ENCODE measurements at regions not wholly inside any gene's neighbourhood (a gene's known extent, or its start where the extent isn't known, plus 50 kb on each side); places are given as distances from the start of the nearest gene placed in this dataset.
A peak's percentile ranks its signal among the peaks of the same experiment; 100 is the strongest.

DNA sequence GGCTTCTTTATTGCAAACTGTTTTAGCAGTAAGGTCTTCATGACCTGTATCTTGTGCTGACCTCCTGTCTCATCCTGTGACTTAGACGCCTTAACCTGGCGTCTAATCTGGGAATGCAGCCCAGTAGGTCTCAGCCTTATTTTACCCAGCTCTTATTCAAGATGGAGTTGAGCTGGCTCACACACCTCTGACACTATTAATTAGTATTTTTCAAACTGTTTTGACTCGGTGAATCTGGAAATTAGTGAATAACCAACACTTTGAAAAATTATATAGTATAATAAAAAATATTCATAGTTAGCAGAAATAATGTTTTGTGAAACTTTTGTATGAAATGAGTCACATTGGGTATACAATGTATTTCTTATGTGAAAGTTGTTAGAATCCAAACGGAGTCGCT lies 189.4 kb downstream of the PDGFRA start:
- Histone ChIP-seq H3K4me3 (no peak overlapping the region), H3K27ac (no peak overlapping the region), H3K9me3 (no peaks in the 10 kb centered on the region), H3K27me3 (no peaks in the 10 kb centered on the region), H3K36me3 (no peaks in the 10 kb centered on the region), H3K4me1 (no peaks in the 10 kb centered on the region)
- intact Hi-C loops (cut with DNase I; ENCODE audit: low total_unique reads): no loop called here
- DNase-seq: no peak
- TF ChIP-seq POLR2A (IDR thresholded peaks at IDR 0.05): no peak
- TF ChIP-seq, protein P1, sequence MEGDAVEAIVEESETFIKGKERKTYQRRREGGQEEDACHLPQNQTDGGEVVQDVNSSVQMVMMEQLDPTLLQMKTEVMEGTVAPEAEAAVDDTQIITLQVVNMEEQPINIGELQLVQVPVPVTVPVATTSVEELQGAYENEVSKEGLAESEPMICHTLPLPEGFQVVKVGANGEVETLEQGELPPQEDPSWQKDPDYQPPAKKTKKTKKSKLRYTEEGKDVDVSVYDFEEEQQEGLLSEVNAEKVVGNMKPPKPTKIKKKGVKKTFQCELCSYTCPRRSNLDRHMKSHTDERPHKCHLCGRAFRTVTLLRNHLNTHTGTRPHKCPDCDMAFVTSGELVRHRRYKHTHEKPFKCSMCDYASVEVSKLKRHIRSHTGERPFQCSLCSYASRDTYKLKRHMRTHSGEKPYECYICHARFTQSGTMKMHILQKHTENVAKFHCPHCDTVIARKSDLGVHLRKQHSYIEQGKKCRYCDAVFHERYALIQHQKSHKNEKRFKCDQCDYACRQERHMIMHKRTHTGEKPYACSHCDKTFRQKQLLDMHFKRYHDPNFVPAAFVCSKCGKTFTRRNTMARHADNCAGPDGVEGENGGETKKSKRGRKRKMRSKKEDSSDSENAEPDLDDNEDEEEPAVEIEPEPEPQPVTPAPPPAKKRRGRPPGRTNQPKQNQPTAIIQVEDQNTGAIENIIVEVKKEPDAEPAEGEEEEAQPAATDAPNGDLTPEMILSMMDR (IDR thresholded peaks at IDR 0.05): no peak

DNA sequence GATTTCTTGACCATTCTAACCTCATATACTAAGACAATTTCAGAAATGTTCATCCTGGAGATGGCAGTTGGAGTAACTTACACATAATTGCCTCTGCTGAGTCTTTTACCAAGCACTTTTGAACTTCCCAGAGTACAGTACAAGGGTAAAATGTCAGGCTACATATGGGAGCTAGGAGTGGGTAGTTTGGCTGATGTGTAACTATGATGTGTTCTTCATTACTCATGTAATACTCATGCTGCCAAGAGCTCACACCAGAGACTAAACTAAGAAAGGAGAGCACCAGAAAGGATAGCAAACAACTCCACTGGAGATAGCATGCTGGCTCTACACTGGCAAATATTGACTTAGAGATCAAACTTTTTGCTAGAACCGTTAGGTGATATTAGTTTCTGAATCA lies 194.0 kb downstream of the PDGFRA start:
- H3K9me3 ChIP-seq: no peaks in the 10 kb centered on the region
- H3K4me3 ChIP-seq: no peak overlapping the region
- intact Hi-C loops (cut with DNase I; ENCODE audit: low total_unique reads): no loop called here
- no peaks in the 10 kb centered on the region for H3K27me3 ChIP-seq
- no peak for TF ChIP-seq POLR2A (IDR thresholded peaks at IDR 0.05)
- TF ChIP-seq, protein P1 (IDR thresholded peaks at IDR 0.05): no peak
- H3K4me1 ChIP-seq: no peaks in the 10 kb centered on the region
- no peaks in the 10 kb centered on the region for H3K36me3 ChIP-seq
- H3K27ac ChIP-seq: no peak overlapping the region
- DNase-seq: no peak

DNA sequence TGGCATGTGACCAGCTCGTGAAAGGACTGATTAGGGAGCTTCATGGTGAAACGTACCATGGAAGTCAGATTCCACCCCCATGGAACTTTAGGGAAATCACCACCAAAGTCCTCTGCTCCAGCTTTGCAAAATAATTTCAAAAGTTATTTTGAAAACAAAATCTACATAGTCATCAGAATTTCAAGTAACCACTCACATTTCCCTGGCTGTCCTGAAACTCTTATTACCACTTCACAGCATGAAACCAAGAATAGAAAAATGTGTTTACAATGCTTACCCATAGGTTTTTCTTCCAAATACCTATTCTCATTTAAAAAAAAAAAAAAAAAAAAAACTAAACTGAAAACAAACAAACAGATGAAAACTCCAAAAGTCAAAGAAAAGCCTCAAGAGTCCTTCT lies 198.7 kb downstream of the PDGFRA start:
- Histone ChIP-seq H3K27ac (no peak overlapping the region), H3K4me3 (no peak overlapping the region), H3K36me3 (no peaks in the 10 kb centered on the region), H3K27me3 (no peaks in the 10 kb centered on the region), H3K9me3 (no peaks in the 10 kb centered on the region), H3K4me1 (no peaks in the 10 kb centered on the region)
- intact Hi-C loops (cut with DNase I; ENCODE audit: low total_unique reads): no loop called here
- TF ChIP-seq POLR2A (IDR thresholded peaks at IDR 0.05): no peak
- TF ChIP-seq, protein P1 (IDR thresholded peaks at IDR 0.05): no peak
- DNase-seq: no peak

DNA sequence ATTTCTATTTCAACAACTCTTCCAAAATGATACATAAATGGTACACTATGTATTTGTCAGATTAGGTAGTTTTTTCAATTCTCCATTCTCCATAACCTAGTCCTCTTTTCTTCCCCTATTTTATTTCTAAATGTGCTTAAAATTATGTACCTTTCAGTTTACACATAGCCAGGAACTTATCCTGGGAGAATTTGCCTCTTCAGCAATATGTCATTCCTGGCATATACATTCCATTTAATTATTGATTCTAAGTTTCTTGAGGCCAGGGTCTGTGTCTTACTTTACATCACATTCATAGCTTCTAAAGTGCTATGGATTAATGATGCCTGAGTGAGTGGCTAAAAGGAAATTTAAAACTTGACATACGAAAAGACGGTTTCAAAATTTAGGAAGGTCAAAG lies 199.8 kb downstream of the PDGFRA start:
- H3K27me3 ChIP-seq: no peaks in the 10 kb centered on the region
- H3K4me1 ChIP-seq: no peaks in the 10 kb centered on the region
- intact Hi-C loops (cut with DNase I; ENCODE audit: low total_unique reads): no loop called here
- H3K9me3 ChIP-seq: no peaks in the 10 kb centered on the region
- H3K27ac ChIP-seq: no peak overlapping the region
- TF ChIP-seq, protein P1 (IDR thresholded peaks at IDR 0.05): no peak
- TF ChIP-seq POLR2A (IDR thresholded peaks at IDR 0.05): no peak
- H3K4me3 ChIP-seq: no peak overlapping the region
- no peaks in the 10 kb centered on the region for H3K36me3 ChIP-seq
- DNase-seq: no peak

DNA sequence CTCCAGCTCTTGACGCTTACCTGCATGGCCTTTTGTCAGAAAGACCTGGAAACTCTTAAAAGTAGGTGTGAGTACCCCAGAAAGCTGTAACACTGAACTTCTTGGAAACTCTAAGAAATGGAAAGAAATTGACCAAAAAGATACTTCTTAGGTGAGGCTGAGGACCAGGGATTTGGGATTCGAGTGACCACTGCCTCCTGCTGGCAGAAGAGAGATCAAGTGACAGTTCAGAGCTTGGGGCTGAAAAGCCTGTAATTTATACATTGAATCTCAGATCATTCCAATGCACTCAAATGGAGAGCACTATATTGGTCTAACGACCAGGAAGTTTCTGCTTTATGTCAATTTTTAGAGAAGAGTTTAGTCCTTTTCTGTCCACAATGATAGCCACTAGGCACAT lies 204.6 kb downstream of the PDGFRA start:
- TF ChIP-seq, protein P1 (IDR thresholded peaks at IDR 0.05): peak in 1 of 4 experiments; percentile 11
- no peak for TF ChIP-seq POLR2A (IDR thresholded peaks at IDR 0.05)
- H3K27me3 ChIP-seq: no peaks in the 10 kb centered on the region
- no peak overlapping the region for H3K27ac ChIP-seq
- no peaks in the 10 kb centered on the region for H3K4me1 ChIP-seq
- no peaks in the 10 kb centered on the region for H3K9me3 ChIP-seq
- H3K4me3 ChIP-seq: no peak overlapping the region
- H3K36me3 ChIP-seq: no peaks in the 10 kb centered on the region
- no peak for DNase-seq
- intact Hi-C loops (cut with DNase I; ENCODE audit: low total_unique reads): no loop called here
